Urinary bladder (tissue), 3 donors: ENCODE measurements at regions not wholly inside any gene's neighbourhood (a gene's known extent, or its start where the extent isn't known, plus 50 kb on each side); places are given as distances from the start of the nearest gene placed in this dataset.

Experiments
- DNase-seq: peaks from one replicate; pipeline ENCODE4 v3.0.0-alpha.2; 2015; ENCODE audit errors: extremely low spot score
- H3K27ac ChIP-seq: one replicate; pipeline ENCODE4 v1.5.1; 2013; ENCODE audit warnings: low read depth, mild to moderate bottlenecking, moderate library complexity
- H3K36me3 ChIP-seq: one replicate; pipeline ENCODE4 v1.6.1; 2013; ENCODE audit warnings: mild to moderate bottlenecking, moderate library complexity; ENCODE audit not compliant: insufficient read depth
- H3K4me1 ChIP-seq: one replicate; pipeline ENCODE4 v1.6.1; 2013; ENCODE audit warnings: mild to moderate bottlenecking, moderate library complexity; ENCODE audit not compliant: insufficient read depth
- H3K4me3 ChIP-seq: one replicate; pipeline ENCODE4 v1.5.1; 2013; ENCODE audit warnings: low read depth, low read length
- WGBS: extraction: QIAGEN DNeasy Blood & Tissue Kit; methylation state at CpG from one replicate; pipeline ENCODE4 v1.1.7; 2013; 5-methylcytosine and 5-hydroxymethylcytosine counted together
- donor health status: healthy with polysubstance abuse.
- donor health status: healthy.

DNA sequence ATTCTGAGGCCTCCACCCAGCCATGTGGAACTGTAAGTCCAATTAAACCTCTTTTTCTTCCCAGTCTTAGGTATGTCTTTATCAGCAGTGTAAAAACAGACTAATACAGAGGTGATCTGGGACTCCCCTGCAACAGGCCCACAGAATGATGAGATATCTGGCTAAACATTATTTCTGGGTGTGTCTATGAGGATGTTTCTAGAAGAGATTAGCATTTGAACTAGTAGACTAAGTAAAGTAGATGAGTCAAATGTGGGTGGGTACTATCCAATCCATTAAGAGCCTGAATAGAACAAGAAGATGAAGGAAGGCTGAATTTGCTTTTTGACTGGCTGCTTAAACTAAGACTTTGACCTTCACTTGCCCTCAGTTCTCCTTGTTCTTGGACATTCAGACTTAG is 396.5 kb upstream of the LRRC7 start:
- Histone ChIP-seq H3K4me1 (no peaks in the 10 kb centered on the region), H3K4me3 (no peak overlapping the region), H3K36me3 (no peaks in the 10 kb centered on the region), H3K27ac (no peak overlapping the region)
- DNase-seq: no peak

DNA sequence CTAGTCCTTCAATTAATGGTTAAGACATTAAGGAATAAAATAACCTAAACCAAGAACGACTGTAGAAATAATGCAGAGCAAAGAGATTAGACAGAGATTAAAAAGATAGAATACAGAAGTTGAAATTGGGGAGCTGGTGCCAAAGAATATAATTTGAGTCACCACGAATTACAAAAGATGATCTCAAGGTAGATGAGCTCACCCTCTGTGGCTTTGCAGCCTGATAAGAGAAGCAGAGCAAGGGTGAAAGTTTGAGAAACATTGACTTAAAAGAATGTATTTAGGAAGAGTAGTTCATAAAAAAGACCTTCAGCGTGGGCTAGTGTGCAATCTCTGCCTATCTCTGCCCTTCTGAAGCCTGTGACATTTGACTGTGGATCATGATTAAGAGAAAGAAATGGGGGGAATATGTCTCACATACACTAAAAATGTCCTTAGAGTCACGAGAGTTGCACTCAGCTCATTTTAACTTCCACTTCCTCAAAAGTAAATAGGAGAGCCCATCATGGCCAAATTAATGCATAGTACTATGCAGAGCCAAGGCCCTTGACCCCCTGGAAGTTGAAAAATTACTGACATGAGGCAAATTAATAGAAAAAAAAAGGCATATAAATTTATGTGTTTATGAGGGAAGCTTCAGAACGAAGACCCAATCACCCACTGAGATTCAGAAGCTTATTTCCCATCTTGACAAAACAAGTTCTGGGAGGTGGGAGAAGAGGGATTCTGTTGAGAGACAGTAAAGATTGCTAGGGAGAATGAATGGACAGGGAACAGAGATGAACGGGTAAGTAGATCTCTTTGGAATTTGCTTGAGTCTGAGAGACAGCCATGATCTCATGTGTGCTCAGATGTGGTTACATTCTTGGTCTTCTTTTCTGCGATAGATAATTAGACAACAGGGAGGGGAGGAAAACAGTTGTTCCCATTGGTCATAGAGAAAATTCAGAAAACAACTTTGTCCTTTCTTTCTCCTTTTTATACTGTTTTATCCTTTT is 395.4 kb upstream of the LRRC7 start:
- no peak for DNase-seq
- H3K27ac ChIP-seq: no peak overlapping the region
- H3K4me3 ChIP-seq: no peak overlapping the region
- H3K4me1 ChIP-seq: no peaks in the 10 kb centered on the region
- no peaks in the 10 kb centered on the region for H3K36me3 ChIP-seq
- 64% methylated on average over 7 of the region's 7 CpGs for WGBS

DNA sequence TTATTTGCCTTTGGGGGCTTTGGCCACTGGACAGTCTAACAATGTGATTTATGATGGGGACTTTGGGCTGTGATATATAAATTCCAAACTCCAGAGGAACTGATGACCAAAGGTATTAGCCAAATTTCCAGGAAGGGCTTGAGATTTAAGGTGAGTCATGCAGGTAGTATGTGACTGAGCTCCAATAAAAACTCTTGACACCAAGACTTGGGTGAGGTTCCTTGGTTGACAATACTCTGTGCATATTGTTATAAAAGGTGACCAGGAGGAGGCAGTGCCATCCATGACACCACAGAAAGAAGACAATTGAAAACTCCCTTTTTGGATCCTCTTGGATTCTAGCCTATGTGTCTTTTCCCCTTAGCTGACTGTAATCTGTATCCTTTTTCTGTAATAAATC is 392.7 kb upstream of the LRRC7 start:
- Histone ChIP-seq H3K4me3 (no peak overlapping the region), H3K27ac (no peak overlapping the region), H3K36me3 (no peaks in the 10 kb centered on the region), H3K4me1 (no peaks in the 10 kb centered on the region)
- no peak for DNase-seq

DNA sequence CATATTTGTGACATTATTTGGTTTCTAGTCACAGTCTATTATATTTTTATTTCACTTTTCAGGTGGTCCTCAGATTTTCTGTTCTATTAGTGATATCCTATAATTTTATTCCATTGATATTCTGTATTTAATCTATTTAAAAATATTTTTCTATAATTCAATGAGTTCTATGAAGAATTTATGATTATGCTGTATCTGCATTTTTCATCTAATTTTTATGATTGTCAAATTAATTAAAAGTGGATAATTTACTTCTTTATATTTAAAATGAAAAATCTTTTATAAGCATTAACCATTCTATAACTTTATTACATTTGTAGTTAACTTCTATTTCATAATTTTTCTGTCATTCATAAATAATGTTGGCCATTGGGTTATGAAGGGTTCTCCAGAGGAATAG is 387.4 kb upstream of the LRRC7 start:
- Histone ChIP-seq H3K27ac (no peak overlapping the region), H3K4me1 (no peaks in the 10 kb centered on the region), H3K4me3 (no peak overlapping the region), H3K36me3 (no peaks in the 10 kb centered on the region)
- no peak for DNase-seq

DNA sequence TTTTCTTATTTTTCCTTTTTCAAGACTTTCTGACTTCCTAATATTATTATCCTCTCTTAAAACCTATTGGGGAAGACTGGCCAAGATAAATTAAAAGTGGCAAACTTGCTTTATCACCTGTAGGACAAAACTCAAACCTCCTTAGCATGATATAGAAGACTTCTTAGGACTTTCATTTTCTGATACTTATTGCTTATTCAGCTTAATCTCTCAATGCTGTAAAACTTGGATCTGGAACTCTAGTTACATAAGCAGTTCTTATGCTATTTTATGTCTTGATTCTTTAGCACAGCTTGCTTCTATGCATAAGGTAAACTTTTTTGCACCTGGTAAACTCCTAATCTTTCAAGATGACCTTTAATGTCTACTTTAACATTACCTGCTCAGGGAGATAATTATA is 382.3 kb upstream of the LRRC7 start:
- H3K27ac ChIP-seq: no peak overlapping the region
- no peaks in the 10 kb centered on the region for H3K4me1 ChIP-seq
- H3K4me3 ChIP-seq: no peak overlapping the region
- no peak for DNase-seq
- no peaks in the 10 kb centered on the region for H3K36me3 ChIP-seq

DNA sequence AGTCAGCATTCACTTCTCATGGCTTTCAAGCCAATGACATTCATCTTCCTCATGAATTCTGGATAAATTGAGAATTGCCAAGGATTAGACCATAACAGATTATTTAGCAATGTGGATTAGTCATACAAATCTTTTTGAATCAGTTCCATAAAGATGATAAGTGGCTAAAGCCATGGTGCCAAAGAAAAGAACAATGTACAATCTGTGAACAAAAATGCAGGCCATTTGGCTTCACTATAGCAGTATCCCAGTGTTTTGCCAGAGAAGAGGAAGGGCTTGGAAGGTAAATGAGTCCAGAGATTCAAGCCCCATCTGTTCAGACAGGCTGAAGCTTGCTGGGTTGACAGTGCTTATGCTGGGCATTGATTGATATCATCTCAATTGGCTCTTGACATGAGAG is 376.4 kb upstream of the LRRC7 start:
- Histone ChIP-seq H3K4me1 (no peaks in the 10 kb centered on the region), H3K27ac (no peak overlapping the region), H3K36me3 (no peaks in the 10 kb centered on the region), H3K4me3 (no peak overlapping the region)
- DNase-seq: no peak

DNA sequence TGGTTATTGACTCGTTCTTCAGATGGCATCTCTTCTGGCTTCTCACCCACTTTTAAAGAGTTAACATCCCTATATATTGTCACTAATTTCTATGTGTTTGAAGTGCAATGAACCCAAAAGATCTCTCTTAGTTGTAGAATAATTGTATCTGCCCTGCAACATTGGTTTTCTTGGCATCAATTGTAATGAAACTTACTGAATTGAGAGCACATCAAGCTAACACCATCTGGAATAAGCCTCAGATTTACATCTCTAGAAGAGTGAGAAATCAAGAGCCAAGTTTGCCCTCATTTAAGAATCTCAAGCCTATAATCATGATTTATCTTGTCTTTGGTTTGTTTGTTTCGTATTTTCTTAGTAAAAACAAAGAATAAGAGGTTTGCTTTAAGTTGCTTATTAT is 372.6 kb upstream of the LRRC7 start:
- H3K27ac ChIP-seq: no peak overlapping the region
- H3K4me1 ChIP-seq: no peaks in the 10 kb centered on the region
- 82% methylated on average over 2 of the region's 2 CpGs for WGBS
- no peak for DNase-seq
- no peaks in the 10 kb centered on the region for H3K36me3 ChIP-seq
- no peak overlapping the region for H3K4me3 ChIP-seq

DNA sequence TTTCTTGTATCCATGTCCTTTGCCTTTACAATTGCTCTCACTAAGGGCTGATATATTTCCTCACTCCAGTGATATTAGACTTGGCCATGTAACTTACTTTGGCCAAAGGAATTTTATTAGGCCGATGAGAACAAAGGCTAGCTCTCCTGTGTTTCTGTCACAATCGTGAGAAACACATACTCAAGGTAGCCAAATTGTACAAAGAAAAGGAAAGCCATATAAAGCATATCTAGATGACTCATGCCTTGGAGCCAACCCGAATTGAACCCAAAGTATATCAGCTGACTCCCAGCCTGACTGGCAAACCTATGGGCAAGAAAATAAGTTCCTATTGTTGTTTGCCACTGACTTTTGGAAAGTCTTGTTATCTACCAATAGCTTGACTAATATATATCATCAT is 371.7 kb upstream of the LRRC7 start:
- no peaks in the 10 kb centered on the region for H3K4me1 ChIP-seq
- H3K4me3 ChIP-seq: no peak overlapping the region
- no peak for DNase-seq
- no peak overlapping the region for H3K27ac ChIP-seq
- WGBS: 77% methylated on average over 3 of the region's 3 CpGs
- no peaks in the 10 kb centered on the region for H3K36me3 ChIP-seq

DNA sequence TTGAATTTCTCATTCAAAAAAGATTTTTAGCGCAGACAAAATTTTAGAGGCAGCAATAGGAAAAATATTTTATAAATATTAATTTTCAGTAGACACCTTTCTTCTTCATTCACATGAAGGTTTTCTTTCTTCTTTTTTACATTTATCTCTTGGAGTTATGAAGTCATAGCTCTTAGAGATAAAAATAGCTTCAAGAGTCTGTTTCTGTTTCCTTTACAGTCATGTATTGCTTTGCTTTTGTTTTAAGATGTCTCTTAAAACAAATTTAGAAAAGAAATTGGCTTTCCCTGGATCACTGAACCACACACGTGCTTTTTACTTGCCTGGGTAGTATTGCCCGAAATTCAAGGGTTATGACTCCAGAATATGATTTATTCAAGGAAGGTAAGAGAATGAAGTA is 369.9 kb upstream of the LRRC7 start:
- no peak for DNase-seq
- WGBS: 65% methylated on average over 3 of the region's 3 CpGs
- Histone ChIP-seq H3K4me1 (no peaks in the 10 kb centered on the region), H3K27ac (no peak overlapping the region), H3K36me3 (no peaks in the 10 kb centered on the region), H3K4me3 (no peak overlapping the region)

DNA sequence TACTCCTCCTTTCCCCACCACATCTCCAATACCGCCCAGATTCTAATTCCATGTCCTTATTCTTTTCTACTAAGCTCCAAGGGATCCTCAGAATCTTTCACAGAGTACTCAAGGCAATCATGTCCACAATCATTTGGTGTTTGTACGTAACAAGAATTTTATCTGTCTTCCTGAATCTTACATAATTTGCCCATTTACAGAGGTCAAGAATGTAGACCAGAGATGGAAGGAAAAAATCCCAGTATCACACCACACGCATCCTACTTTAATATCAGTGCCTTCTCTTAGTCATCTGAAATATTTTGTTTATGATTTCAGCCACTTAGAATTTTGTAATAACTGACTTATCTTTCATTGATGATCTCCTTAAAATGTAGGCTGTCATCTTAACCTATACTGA is 366.0 kb upstream of the LRRC7 start:
- H3K4me3 ChIP-seq: no peak overlapping the region
- 83% methylated on average over 3 of the region's 3 CpGs for WGBS
- no peaks in the 10 kb centered on the region for H3K4me1 ChIP-seq
- H3K36me3 ChIP-seq: no peaks in the 10 kb centered on the region
- no peak for DNase-seq
- no peak overlapping the region for H3K27ac ChIP-seq

DNA sequence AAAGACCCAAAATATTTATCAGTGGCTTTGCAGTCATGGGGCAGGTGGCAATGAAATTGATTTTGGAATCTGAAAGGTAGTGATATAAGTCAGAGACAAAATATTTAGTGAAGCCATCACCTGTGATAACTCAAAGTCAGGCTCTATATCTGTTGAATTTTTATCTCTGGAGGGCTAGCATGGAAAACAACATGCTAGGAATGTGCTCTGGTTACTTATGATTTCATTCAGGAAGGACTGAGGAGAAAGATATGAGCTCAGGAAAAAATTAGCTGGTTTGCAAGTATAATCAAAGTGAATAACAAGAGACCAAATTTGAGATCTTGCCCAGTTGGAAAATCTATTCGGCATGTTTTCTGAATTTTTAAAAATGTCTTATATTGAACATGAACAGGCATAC is 364.6 kb upstream of the LRRC7 start:
- H3K36me3 ChIP-seq: no peaks in the 10 kb centered on the region
- no peak overlapping the region for H3K4me3 ChIP-seq
- H3K4me1 ChIP-seq: no peaks in the 10 kb centered on the region
- no peak for DNase-seq
- WGBS: 83% methylated on average over 1 of the region's 1 CpG
- H3K27ac ChIP-seq: no peak overlapping the region

DNA sequence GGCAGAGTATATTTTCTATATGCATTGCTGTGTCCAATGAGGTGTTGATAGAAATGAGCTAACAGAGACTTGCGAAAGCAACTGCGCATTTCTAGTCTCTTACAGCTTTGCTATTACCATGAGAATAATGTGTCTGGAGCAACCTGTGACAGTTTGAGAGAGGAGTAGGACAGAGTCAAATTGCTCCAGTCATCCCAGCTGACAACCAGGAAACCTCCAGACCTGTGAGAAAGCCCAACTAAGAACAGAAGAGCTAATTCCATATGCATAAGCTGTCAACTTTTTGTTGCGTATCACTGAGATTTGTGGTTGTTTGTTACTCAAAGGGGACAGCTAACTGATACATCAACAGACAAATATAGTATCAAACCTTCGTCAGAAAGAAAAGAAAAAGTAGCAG is 354.1 kb upstream of the LRRC7 start:
- H3K4me1 ChIP-seq: no peaks in the 10 kb centered on the region
- H3K36me3 ChIP-seq: no peaks in the 10 kb centered on the region
- H3K4me3 ChIP-seq: no peak overlapping the region
- no peak overlapping the region for H3K27ac ChIP-seq
- 97% methylated on average over 4 of the region's 4 CpGs for WGBS
- DNase-seq: no peak

DNA sequence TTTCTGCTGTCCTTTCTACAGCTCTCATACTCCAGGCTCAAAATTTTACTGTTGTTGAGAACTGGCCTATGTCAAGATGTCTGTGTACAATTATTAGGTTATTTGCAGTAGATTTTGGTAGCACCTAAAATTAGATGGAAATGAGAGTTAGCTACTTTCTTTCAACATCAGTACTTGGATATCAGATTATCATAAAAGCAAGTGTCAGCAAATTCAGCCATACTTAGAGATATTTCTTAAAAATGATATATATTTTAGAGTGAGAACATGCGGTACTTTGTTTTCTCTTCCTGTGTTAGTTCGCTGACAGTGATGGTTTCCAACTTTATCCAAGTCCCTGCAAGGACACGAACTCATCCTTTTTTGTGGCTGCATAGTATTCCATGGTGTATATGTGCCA is 351.8 kb upstream of the LRRC7 start:
- Histone ChIP-seq H3K4me1 (no peaks in the 10 kb centered on the region), H3K4me3 (no peak overlapping the region), H3K27ac (no peak overlapping the region), H3K36me3 (no peaks in the 10 kb centered on the region)
- 93% methylated on average over 3 of the region's 3 CpGs for WGBS
- no peak for DNase-seq

DNA sequence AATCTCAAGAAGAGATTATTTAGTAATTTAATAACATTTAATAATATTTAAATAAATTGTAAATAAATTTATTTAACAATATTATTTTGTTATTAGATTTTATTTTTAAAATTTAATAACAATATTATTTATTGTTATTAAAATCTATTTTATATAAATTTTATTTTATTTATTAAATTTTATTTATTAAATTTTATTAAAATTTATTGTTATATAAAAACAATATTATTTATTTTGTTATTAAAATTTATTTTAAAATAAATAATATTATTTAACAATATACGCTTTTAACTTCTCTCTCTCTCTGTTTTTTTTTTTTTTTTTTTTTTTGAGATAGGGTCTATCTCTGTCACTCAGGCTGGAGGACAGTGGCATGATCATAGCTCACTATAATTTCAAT is 347.1 kb upstream of the LRRC7 start:
- Histone ChIP-seq H3K36me3 (no peaks in the 10 kb centered on the region), H3K27ac (no peak overlapping the region), H3K4me3 (no peak overlapping the region), H3K4me1 (no peaks in the 10 kb centered on the region)
- no peak for DNase-seq
- 98% methylated on average over 1 of the region's 1 CpG for WGBS

DNA sequence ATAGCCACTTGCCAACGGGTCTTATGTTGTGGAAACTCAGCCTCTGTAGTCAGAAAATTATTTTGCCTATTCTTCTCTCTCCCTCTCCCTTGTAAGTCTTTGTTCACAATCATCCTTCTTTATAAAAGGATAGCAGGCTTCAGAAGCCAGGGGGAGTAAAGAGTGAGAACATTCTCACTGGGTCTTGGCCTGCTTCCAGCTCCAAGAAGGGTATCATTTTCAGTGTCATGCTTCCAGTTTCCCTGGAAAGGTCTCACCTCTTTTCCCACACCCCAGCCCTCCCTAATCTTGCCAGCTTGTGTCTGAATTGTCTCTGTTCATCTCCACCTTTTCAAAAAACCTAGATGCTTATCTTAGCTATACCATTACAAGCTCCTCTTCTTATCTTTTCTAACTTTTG is 346.2 kb upstream of the LRRC7 start:
- no peak for DNase-seq
- Histone ChIP-seq H3K4me3 (no peak overlapping the region), H3K27ac (no peak overlapping the region), H3K36me3 (no peaks in the 10 kb centered on the region), H3K4me1 (no peaks in the 10 kb centered on the region)
- 60% methylated on average over 1 of the region's 1 CpG for WGBS
